HG03196 (cell line): ENCODE measurements at regions not wholly inside any gene's neighbourhood (a gene's known extent, or its start where the extent isn't known, plus 50 kb on each side); places are given as distances from the start of the nearest gene placed in this dataset.

Experiments used
- ATAC-seq: cut with Tn5 transposase; IDR thresholded peaks from one replicate; pipeline ENCODE4 v1.9.1; 2021; ENCODE audit not compliant: unreplicated experiment

GRCh38 chr10:60441515-60441914, 51.8 kb upstream of the ANK3 start:
- no peak for ATAC-seq

GRCh38 chr10:60439641-60440040, 50.0 kb upstream of the ANK3 start:
- ATAC-seq = no peak
